GM13977 (cell line): ENCODE measurements at regions not wholly inside any gene's neighbourhood (a gene's known extent, or its start where the extent isn't known, plus 50 kb on each side); places are given as distances from the start of the nearest gene placed in this dataset.

Source experiments
- DNase-seq: peaks from one replicate; pipeline ENCODE4 v3.0.0; 2012; ENCODE audit warnings: low spot score
- in situ Hi-C: fragments of 300-500 bp; cut with MboI; formaldehyde crosslinking; loops from one replicate; pipeline ENCODE4 v1.12.0; 2022; ENCODE audit warnings: low sequenced_read_pairs, low pct_unique_long_range_greater_than_20kb, mixed read lengths, inconsistent platforms; ENCODE audit not compliant: unreplicated experiment
- TF ChIP-seq, protein P1 (sequence below): IDR thresholded peaks from 2 replicates; pipeline ENCODE4 v1.5.1; 2012; ENCODE audit warnings: mild to moderate bottlenecking, control low read depth; ENCODE audit not compliant: insufficient read depth; ENCODE audit errors: extremely low read depth, missing control alignments

DNA sequence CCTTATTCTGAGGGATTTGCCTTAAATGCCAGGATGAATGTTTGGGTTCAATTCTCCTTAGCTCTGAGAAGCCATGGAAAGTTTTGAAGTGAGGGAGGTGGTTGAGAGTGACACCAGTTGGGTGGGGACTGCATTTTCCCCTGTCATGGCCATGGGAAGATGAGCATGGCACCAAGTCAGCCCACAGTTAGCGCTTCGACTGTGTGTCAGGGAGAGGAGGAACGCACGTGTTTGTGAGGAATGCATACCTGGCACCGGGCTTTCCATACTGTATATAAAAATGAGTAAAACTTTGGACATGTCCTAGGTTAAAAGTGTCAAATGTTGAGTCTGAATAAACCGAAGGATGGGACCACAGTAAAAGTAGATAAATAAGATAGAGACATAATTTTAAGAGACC, 187.5 kb upstream of the KL start:
- TF ChIP-seq, protein P1, sequence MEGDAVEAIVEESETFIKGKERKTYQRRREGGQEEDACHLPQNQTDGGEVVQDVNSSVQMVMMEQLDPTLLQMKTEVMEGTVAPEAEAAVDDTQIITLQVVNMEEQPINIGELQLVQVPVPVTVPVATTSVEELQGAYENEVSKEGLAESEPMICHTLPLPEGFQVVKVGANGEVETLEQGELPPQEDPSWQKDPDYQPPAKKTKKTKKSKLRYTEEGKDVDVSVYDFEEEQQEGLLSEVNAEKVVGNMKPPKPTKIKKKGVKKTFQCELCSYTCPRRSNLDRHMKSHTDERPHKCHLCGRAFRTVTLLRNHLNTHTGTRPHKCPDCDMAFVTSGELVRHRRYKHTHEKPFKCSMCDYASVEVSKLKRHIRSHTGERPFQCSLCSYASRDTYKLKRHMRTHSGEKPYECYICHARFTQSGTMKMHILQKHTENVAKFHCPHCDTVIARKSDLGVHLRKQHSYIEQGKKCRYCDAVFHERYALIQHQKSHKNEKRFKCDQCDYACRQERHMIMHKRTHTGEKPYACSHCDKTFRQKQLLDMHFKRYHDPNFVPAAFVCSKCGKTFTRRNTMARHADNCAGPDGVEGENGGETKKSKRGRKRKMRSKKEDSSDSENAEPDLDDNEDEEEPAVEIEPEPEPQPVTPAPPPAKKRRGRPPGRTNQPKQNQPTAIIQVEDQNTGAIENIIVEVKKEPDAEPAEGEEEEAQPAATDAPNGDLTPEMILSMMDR, result no peak
- in situ Hi-C loops, result no loop called here
- no peak for DNase-seq

- TF ChIP-seq, protein P1, result no peak
- in situ Hi-C loops, result no loop called here
- no peak for DNase-seq
These were observed 187.0 kb upstream of the KL start for GRCh38 chr13:32829269-32829668.

GRCh38 chr13:32829676-32830335, 186.4 kb upstream of the KL start:
- in situ Hi-C loops, result no loop called here
- no peak for DNase-seq
- TF ChIP-seq, protein P1, result no peak

- TF ChIP-seq, protein P1, result no peak
- in situ Hi-C loops, result no loop called here
- DNase-seq, result no peak
These were observed 185.7 kb upstream of the KL start for GRCh38 chr13:32830336-32831031.

DNA sequence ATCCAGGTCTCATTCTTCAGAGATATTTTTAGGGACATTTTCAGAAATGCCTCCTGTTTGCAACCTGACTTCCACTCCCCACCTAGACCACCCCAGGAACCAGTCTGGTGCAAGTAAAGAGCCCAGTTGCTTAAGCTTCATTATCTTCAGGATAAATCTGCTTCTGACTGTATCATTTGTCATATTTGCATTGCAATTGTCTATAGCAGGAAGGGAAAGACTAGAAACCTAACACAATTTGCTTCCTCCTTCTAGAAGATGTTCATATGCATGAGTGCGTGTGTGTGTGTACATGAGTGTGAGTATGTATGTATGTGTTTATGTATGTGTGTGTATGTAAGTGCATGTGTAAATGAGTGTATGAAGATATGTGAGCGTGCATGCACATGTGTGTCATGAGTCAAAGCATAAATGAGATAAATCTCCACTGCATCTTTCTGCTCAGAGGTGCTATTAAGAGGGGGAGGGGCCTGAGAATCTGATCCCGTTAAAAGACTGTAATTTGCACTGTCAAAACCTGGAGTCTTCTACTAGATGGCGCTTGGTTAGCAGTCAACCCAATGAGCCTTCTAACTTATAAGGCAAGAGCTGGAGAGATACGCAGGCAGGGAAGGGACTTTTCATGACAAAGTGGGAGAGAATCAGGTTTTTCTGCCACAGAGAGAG, 178.8 kb upstream of the KL start:
- TF ChIP-seq, protein P1, result no peak
- no peak for DNase-seq

DNA sequence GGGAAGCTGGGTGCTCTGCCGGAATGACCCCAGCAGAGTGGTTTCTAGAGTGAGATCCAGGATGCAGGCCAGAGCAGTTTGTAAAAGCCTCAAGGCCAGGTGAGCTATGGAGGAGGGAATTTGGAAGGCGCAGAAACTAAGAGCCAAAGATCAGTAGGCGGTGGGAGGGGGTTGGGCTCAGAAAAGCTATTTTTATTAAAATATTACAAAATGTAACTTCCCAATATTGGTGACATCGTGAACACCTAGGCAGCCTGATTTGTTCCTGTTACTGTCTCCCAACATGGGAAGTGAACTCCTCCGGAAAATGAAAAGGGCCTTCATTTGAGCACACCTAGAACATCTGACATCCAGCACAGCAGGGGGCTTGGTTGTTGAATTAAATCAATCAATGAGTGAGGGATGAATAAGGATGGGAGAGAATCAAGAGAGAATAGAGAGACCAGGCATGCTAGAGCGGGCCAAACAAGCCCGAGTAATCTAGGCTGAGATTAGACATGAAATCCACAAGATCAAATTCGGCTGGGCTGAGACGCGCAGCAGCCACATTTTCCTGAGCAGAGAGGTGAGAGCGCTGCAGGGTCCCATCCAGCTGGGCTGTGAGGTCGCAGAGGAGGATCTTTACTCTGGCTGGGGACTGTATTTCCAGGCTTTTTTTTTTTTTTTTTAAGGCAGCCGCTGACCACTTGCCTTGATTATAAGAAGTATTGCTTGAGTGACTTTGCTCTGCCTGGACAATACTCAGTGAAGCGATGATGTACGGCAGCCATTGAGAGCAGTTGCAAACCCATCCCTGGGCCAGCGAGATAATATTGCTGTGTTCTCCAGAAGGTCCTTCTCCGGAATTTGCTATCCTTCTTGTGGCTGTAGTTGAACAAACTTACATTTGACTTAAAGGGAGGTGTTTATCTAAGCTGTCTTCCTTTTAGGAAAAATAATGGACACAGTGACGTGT, 178.0 kb upstream of the KL start:
- no peak for DNase-seq
- TF ChIP-seq, protein P1, result no peak
- in situ Hi-C loops, result no loop called here

More for the DNA sequence above, 178.8 kb upstream of the KL start:
- in situ Hi-C loops, result no loop called here
